NT2/D1 (cell line): ENCODE measurements at regions not wholly inside any gene's neighbourhood (a gene's known extent, or its start where the extent isn't known, plus 50 kb on each side); places are given as distances from the start of the nearest gene placed in this dataset.
"Not testable (repeated sequence)": the region's sequence is repeated elsewhere in the genome, so short reads cannot be mapped to it uniquely, and the experiment has no call there.

Source experiments
- SUZ12 ChIP-seq: IDR thresholded peaks from 2 replicates; pipeline ENCODE4 v1.6.1; 2011; ENCODE audit not compliant: insufficient read length, insufficient read depth; ENCODE audit errors: extremely low read depth
- YY1 ChIP-seq: IDR thresholded peaks from 2 replicates; pipeline ENCODE4 v1.6.1; 2011; ENCODE audit not compliant: insufficient read length, insufficient read depth

GRCh38 chr7:65505320-65505633, 131.6 kb downstream of the ZNF92 start:
- not testable (repeated sequence) for TF ChIP-seq YY1, SUZ12
